Loucy (cell line): ENCODE measurements at regions not wholly inside any gene's neighbourhood (a gene's known extent, or its start where the extent isn't known, plus 50 kb on each side); places are given as distances from the start of the nearest gene placed in this dataset.

Experiments used
- CTCF ChIP-seq: fragments of 200-600 bp; sonication (generic); conservative IDR thresholded peaks from 2 replicates; pipeline ENCODE4 v1.5.1; 2014; ENCODE audit warnings: mild to moderate bottlenecking, antibody characterized with exemption, low read length
- EZH2phosphoT487 ChIP-seq: fragments of 200-600 bp; IDR thresholded peaks from 2 replicates; pipeline ENCODE4 v1.6.1; 2018; ENCODE audit warnings: antibody characterized with exemption, mild to moderate bottlenecking, moderate library complexity, borderline replicate concordance

DNA sequence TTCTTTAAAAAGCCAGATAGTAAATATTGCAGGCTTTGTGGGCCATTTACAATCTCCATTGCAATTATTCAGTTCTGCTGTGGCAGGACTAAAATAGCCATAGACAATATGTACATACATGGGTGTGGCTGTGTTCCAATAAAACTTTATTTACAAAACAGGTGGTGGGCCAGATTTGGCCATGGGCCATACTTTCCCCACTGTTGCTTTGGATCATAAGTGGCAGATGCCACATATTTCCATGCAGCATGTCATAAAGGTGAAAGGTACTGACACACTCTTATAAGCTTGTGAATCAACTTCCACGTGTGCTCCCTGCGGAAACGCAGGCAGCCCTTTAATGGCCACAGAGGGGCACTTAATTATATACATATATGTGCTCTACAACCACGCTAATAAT is 244.4 kb upstream of the FOXN3 start:
- TF ChIP-seq CTCF, result no peak
- TF ChIP-seq EZH2phosphoT487, result no peak
